ENCODE measurements at regions not wholly inside any gene's neighbourhood (a gene's known extent, or its start where the extent isn't known, plus 50 kb on each side); places are given as distances from the start of the nearest gene placed in this dataset.

- TF ChIP-seq POLR2AphosphoS5 (IDR thresholded peaks at IDR 0.05; ENCODE audit: low read depth, low read length) (no peak; the same call in 1 of the 2 replicates), TCF7L2 (IDR thresholded peaks at IDR 0.05; ENCODE audit: low read depth, low read length) (0 out of 2 replicates have a peak, but pooled peaks have one; percentile 52), REST (IDR thresholded peaks at IDR 0.05; ENCODE audit: insufficient read depth in 1 of 2, low read depth in 2 of 2, low read length in 1 of 2) (no peak; a peak in 1 of 4 replicates), SIN3A (IDR thresholded peaks at IDR 0.05; ENCODE audit: borderline replicate concordance, insufficient read depth, low read depth, low read length) (no peak)
- TF ChIP-seq, protein P1, sequence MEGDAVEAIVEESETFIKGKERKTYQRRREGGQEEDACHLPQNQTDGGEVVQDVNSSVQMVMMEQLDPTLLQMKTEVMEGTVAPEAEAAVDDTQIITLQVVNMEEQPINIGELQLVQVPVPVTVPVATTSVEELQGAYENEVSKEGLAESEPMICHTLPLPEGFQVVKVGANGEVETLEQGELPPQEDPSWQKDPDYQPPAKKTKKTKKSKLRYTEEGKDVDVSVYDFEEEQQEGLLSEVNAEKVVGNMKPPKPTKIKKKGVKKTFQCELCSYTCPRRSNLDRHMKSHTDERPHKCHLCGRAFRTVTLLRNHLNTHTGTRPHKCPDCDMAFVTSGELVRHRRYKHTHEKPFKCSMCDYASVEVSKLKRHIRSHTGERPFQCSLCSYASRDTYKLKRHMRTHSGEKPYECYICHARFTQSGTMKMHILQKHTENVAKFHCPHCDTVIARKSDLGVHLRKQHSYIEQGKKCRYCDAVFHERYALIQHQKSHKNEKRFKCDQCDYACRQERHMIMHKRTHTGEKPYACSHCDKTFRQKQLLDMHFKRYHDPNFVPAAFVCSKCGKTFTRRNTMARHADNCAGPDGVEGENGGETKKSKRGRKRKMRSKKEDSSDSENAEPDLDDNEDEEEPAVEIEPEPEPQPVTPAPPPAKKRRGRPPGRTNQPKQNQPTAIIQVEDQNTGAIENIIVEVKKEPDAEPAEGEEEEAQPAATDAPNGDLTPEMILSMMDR (IDR thresholded peaks at IDR 0.05) = no peak
Observed at GRCh38 chr1:8133657-8134430, 107.7 kb upstream of the ERRFI1 start.
